K562 (cell line): ENCODE measurements at regions not wholly inside any gene's neighbourhood (a gene's known extent, or its start where the extent isn't known, plus 50 kb on each side); places are given as distances from the start of the nearest gene placed in this dataset.

ENCODE experiments used
- CBFA2T3 ChIP-seq: fragments of 450-650 bp; IDR thresholded peaks from 2 replicates; pipeline ENCODE4 v1.6.1; 2017
- CHAMP1 ChIP-seq: fragments of 450-650 bp; IDR thresholded peaks from 2 replicates; pipeline ENCODE4 v1.6.1; 2016; ENCODE audit warnings: mild to moderate bottlenecking
- DPF2 ChIP-seq: fragments of 450-650 bp; IDR thresholded peaks from 2 replicates; pipeline ENCODE4 v1.6.1; 2016
- HEY1 ChIP-seq: fragments of 250-450 bp; sonication (Bioruptor Pico); IDR thresholded peaks from 2 replicates; pipeline ENCODE4 v1.5.0; 2020; ENCODE audit warnings: mild to moderate bottlenecking, moderate library complexity, borderline replicate concordance
- MNT ChIP-seq, 2 experiments: fragments of 450-650 bp; conservative IDR thresholded peaks; 2 replicates each; pipeline ENCODE4 v1.6.1; 2017; ENCODE audit warnings: mild to moderate bottlenecking in 2 of 2, moderate library complexity in 2 of 2
- MXI1 ChIP-seq: IDR thresholded peaks from 2 replicates; pipeline ENCODE4 v1.6.1; 2011; ENCODE audit warnings: low read depth, mild to moderate bottlenecking, improper control_type of control experiment, low read length
- NBN ChIP-seq: fragments of 450-650 bp; IDR thresholded peaks from 2 replicates; pipeline ENCODE4 v1.6.1; 2016; ENCODE audit warnings: low read depth, mild to moderate bottlenecking
- NCOA1 ChIP-seq: fragments of 450-650 bp; IDR thresholded peaks from 2 replicates; pipeline ENCODE4 v1.6.1; 2016; ENCODE audit warnings: low read depth
- POLR3G ChIP-seq: IDR thresholded peaks from 2 replicates; pipeline ENCODE4 v1.6.1; 2011; ENCODE audit not compliant: insufficient read length, insufficient replicate concordance; ENCODE audit errors: extremely low read depth
- RAD21 ChIP-seq, 2 experiments: fragments of 250-450 bp in 1 of 2; fragments of 450-650 bp in 1 of 2; sonication (Bioruptor Pico) in 1 of 2; formaldehyde crosslinking in 1 of 2; IDR thresholded peaks in 1 of 2; conservative IDR thresholded peaks in 1 of 2; 2 replicates each; pipeline versions ENCODE4 v1.4.0 to v1.8.0; 2020 to 2022; ENCODE audit warnings: mild to moderate bottlenecking in 2 of 2, moderate library complexity in 1 of 2
- SMAD3 ChIP-seq: fragments of 450-650 bp; formaldehyde crosslinking; conservative IDR thresholded peaks from 2 replicates; pipeline ENCODE4 v1.4.0; 2020; ENCODE audit warnings: mild to moderate bottlenecking
- SNAPC5 ChIP-seq: fragments of 250-450 bp; sonication (Bioruptor Pico); IDR thresholded peaks from 2 replicates; pipeline ENCODE4 v1.8.0; 2021; ENCODE audit warnings: moderate library complexity, mild to moderate bottlenecking, inconsistent platforms
- ZNF3 ChIP-seq: fragments of 250-450 bp; sonication (Bioruptor Pico); IDR thresholded peaks from 2 replicates; pipeline ENCODE4 v1.5.0; 2021; ENCODE audit warnings: mild to moderate bottlenecking, moderate library complexity
- ZNF740 ChIP-seq, 3 experiments: fragments of 200-800 bp in 1 of 3; sonication (Bioruptor generic) in 1 of 3; sonication (generic) in 1 of 3; formaldehyde crosslinking in 1 of 3; IDR thresholded peaks; 2 replicates each; pipeline versions ENCODE4 v1.6.1 to v1.8.0; 2016 to 2022; ENCODE audit warnings: mild to moderate bottlenecking in 2 of 3, missing compliant biosample characterization in 2 of 3, missing genetic modification characterization in 2 of 3, missing genetic modification reagents in 1 of 3

- TF ChIP-seq CHAMP1 (no peak), POLR3G (no peak), ZNF740 (CRISPR knock-in tag; IDR thresholded peaks at IDR 0.05) (no peak), ZNF740 (tag; IDR thresholded peaks at IDR 0.05) (no peak), HEY1 (CRISPR knock-in tag) (no peak), CBFA2T3 (no peak), SMAD3 (CRISPR knock-in tag) (no peak), NCOA1 (no peak), RAD21 (CRISPR knock-in tag; conservative IDR thresholded peaks at IDR 0.05 in 1 of 2, IDR thresholded peaks at IDR 0.05 in 1 of 2) (no peak), MNT (conservative IDR thresholded peaks at IDR 0.05) (no peak), SNAPC5 (no peak), MXI1 (no peak), NBN (no peak), DPF2 (no peak), ZNF3 (CRISPR knock-in tag) (no peak)
- TF ChIP-seq, all 486 proteins: peak for 0
These were observed 880.6 kb downstream of the UQCRFS1 start (continued) for GRCh38 chr19:28332351-28332750.
